Panc1 (cell line): ENCODE measurements at regions not wholly inside any gene's neighbourhood (a gene's known extent, or its start where the extent isn't known, plus 50 kb on each side); places are given as distances from the start of the nearest gene placed in this dataset.

Experiments
- ATAC-seq: fragments of 200-7000 bp; cut with Tn5 transposase; 2 replicates; pipeline ENCODE4 v1.9.1; 2020; ENCODE audit warnings: mild to moderate bottlenecking, moderate library complexity
- BruUV-seq: library from RNA; stranded (reverse); fragments of 400-500 nt; replicated peaks from 2 replicates; lab custom pipeline; 2021; lab: Mats Ljungman, UMichigan
- CTCF ChIA-PET: fragments of 300-600 bp; sonication (Branson Sonifier 250); formaldehyde crosslinking; loops from one replicate; lab custom pipeline; 2022; ENCODE audit warnings: antibody characterized with exemption; lab: Charles Lee
- POLR2A ChIA-PET: fragments of 300-600 bp; sonication (Branson Sonifier 250); formaldehyde crosslinking; loops from one replicate; lab custom pipeline; 2022; ENCODE audit warnings: antibody characterized with exemption; lab: Charles Lee
- DNase-seq: peaks from one replicate; pipeline ENCODE4 v3.0.0-alpha.2; 2010; ENCODE audit warnings: low read depth, low spot score
- H3K27ac ChIP-seq: 2 replicates; pipeline ENCODE4 v1.5.1; 2011; ENCODE audit warnings: mild to moderate bottlenecking, low read length, inconsistent platforms
- H3K27me3 ChIP-seq: fragments of 200-500 bp; sonication (Bioruptor generic); 2 replicates; pipeline ENCODE4 v1.6.0; 2014; ENCODE audit warnings: low read length, inconsistent platforms; ENCODE audit not compliant: control insufficient read depth, insufficient read depth
- H3K36me3 ChIP-seq: fragments of 200-500 bp; sonication (Bioruptor generic); 2 replicates; pipeline ENCODE4 v1.5.1; 2014; ENCODE audit warnings: inconsistent platforms, mild to moderate bottlenecking, low read length, moderate library complexity; ENCODE audit not compliant: control insufficient read depth, insufficient read depth
- H3K4me1 ChIP-seq: 2 replicates; pipeline ENCODE4 v1.5.1; 2011; ENCODE audit warnings: inconsistent platforms, mild to moderate bottlenecking, low read length, moderate library complexity; ENCODE audit not compliant: control insufficient read depth, insufficient read depth
- H3K4me3 ChIP-seq, 2 experiments: 2 replicates each; pipeline ENCODE4 v1.5.1; 2011 to 2012; ENCODE audit warnings: low read depth in 2 of 2, low read length in 2 of 2, mild to moderate bottlenecking in 2 of 2, inconsistent platforms in 1 of 2, moderate library complexity in 1 of 2
- H3K9me3 ChIP-seq: fragments of 200-500 bp; sonication (Bioruptor generic); 2 replicates; pipeline ENCODE4 v1.5.1; 2014; ENCODE audit warnings: low read depth, mild to moderate bottlenecking, inconsistent platforms, low read length, moderate library complexity; ENCODE audit not compliant: control insufficient read depth, insufficient read depth
- POLR2AphosphoS5 ChIP-seq: IDR thresholded peaks from 2 replicates; pipeline ENCODE4 v1.6.1; 2012; ENCODE audit warnings: mild to moderate bottlenecking, low read depth, low read length, moderate library complexity
- SIN3A ChIP-seq: IDR thresholded peaks from 2 replicates; pipeline ENCODE4 v1.6.1; 2012; ENCODE audit warnings: low read depth, mild to moderate bottlenecking, low read length, moderate library complexity, borderline replicate concordance; ENCODE audit not compliant: insufficient read depth
- TCF7L2 ChIP-seq: IDR thresholded peaks from 2 replicates; pipeline ENCODE4 v1.6.1; 2011; ENCODE audit warnings: mild to moderate bottlenecking, low read depth, low read length, inconsistent platforms
- in situ Hi-C: cut with HindIII; loops from 2 replicates; pipeline ENCODE4 v1.10.0; 2016; ENCODE audit warnings: low sequenced_read_pairs, low pct_unique_long_range_greater_than_20kb
- intact Hi-C: fragments of 100-400 bp; cut with micrococcal nuclease; formaldehyde crosslinking; loops from one replicate; pipeline ENCODE4 v1.10.0; 2022; ENCODE audit not compliant: unreplicated experiment
- TF ChIP-seq, protein P1 (sequence below): fragments of 450-650 bp; IDR thresholded peaks from 2 replicates; pipeline ENCODE4 v1.5.1; 2017; ENCODE audit warnings: mild to moderate bottlenecking
- TF ChIP-seq, protein P2 (sequence below), 2 experiments: IDR thresholded peaks; 2 replicates each; pipeline ENCODE4 v1.6.1; 2011 to 2012; ENCODE audit warnings: low read depth in 2 of 2, control low read depth in 1 of 2, low read length in 1 of 2, mild to moderate bottlenecking in 1 of 2, moderate library complexity in 1 of 2; ENCODE audit not compliant: insufficient read depth in 1 of 2

DNA sequence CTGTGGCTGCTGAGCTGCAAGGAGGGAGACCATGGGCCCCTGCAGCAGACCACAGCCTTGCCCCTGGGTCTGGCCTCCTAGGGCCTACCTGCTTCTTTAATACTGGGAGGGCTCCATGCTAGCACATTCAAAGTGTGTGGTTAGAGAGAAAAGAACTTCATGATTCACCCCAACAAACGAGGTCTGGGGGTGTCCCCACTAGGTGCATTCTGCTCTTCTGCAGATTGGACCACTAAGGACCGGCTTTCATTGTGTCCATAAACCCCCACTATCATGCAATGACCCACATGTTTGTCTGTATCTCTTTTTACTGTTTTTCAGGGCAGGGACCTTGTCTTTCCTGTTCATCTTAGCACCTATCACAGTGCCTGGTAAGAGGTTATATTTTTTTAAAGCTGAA is 185.4 kb downstream of the OMA1 start:
- H3K4me1 ChIP-seq: 0 out of 2 replicates have a peak, but pooled peaks cover 3% of the 10 kb centered on the region
- no peaks in the 10 kb centered on the region for H3K36me3 ChIP-seq
- POLR2A ChIA-PET: no interaction called here
- CTCF ChIA-PET: no interaction called here
- no TSS peak for BruUV-seq
- no peak for ATAC-seq
- H3K4me3 ChIP-seq: no peak overlapping the region
- in situ Hi-C loops (no loop called here), intact Hi-C loops (no loop called here)
- peaks cover 9% of the 10 kb centered on the region for H3K27me3 ChIP-seq
- no peaks in the 10 kb centered on the region for H3K9me3 ChIP-seq
- TF ChIP-seq, protein P1, sequence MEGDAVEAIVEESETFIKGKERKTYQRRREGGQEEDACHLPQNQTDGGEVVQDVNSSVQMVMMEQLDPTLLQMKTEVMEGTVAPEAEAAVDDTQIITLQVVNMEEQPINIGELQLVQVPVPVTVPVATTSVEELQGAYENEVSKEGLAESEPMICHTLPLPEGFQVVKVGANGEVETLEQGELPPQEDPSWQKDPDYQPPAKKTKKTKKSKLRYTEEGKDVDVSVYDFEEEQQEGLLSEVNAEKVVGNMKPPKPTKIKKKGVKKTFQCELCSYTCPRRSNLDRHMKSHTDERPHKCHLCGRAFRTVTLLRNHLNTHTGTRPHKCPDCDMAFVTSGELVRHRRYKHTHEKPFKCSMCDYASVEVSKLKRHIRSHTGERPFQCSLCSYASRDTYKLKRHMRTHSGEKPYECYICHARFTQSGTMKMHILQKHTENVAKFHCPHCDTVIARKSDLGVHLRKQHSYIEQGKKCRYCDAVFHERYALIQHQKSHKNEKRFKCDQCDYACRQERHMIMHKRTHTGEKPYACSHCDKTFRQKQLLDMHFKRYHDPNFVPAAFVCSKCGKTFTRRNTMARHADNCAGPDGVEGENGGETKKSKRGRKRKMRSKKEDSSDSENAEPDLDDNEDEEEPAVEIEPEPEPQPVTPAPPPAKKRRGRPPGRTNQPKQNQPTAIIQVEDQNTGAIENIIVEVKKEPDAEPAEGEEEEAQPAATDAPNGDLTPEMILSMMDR: no peak
- TF ChIP-seq TCF7L2 (no peak), POLR2AphosphoS5 (no peak), SIN3A (no peak)
- TF ChIP-seq, protein P2, sequence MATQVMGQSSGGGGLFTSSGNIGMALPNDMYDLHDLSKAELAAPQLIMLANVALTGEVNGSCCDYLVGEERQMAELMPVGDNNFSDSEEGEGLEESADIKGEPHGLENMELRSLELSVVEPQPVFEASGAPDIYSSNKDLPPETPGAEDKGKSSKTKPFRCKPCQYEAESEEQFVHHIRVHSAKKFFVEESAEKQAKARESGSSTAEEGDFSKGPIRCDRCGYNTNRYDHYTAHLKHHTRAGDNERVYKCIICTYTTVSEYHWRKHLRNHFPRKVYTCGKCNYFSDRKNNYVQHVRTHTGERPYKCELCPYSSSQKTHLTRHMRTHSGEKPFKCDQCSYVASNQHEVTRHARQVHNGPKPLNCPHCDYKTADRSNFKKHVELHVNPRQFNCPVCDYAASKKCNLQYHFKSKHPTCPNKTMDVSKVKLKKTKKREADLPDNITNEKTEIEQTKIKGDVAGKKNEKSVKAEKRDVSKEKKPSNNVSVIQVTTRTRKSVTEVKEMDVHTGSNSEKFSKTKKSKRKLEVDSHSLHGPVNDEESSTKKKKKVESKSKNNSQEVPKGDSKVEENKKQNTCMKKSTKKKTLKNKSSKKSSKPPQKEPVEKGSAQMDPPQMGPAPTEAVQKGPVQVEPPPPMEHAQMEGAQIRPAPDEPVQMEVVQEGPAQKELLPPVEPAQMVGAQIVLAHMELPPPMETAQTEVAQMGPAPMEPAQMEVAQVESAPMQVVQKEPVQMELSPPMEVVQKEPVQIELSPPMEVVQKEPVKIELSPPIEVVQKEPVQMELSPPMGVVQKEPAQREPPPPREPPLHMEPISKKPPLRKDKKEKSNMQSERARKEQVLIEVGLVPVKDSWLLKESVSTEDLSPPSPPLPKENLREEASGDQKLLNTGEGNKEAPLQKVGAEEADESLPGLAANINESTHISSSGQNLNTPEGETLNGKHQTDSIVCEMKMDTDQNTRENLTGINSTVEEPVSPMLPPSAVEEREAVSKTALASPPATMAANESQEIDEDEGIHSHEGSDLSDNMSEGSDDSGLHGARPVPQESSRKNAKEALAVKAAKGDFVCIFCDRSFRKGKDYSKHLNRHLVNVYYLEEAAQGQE (IDR thresholded peaks at IDR 0.05; ENCODE audit: insufficient read depth in 1 of 2, low read depth in 2 of 2, low read length in 1 of 2): no peak
- no peak for DNase-seq
- H3K27ac ChIP-seq: no peak overlapping the region

DNA sequence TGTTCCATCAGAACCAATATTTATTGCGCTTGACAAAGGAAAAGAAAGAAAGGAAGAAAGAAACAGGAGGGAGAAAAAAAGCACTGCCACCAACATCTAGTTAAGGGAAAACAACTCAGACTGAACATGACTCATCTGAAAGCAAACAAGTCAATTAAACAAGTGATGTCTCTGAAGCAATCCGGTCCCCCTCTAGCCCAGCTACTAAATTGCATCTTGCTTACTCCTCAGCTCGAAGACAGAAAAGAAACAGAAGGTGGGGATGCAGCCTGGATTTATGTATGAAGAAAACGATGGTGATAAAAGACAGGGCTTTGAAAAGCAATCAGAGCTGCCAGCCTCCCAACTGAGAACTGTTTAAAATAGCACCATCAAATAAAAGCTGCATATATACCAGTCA is 188.2 kb downstream of the OMA1 start:
- ChIA-PET CTCF (no interaction called here), POLR2A (no interaction called here)
- BruUV-seq: no TSS peak
- TF ChIP-seq, protein P2 (IDR thresholded peaks at IDR 0.05; ENCODE audit: insufficient read depth in 1 of 2, low read depth in 2 of 2, low read length in 1 of 2): no peak
- TF ChIP-seq TCF7L2 (no peak), POLR2AphosphoS5 (no peak), SIN3A (no peak)
- TF ChIP-seq, protein P1: no peak
- ATAC-seq (peak; percentile 56; the same call in 1 of the 2 replicates), DNase-seq (no peak)
- intact Hi-C loops: no loop called here
- Histone ChIP-seq H3K27ac (no peak overlapping the region), H3K27me3 (peaks cover 12% of the 10 kb centered on the region), H3K9me3 (no peaks in the 10 kb centered on the region), H3K4me3 (no peak overlapping the region), H3K36me3 (no peaks in the 10 kb centered on the region), H3K4me1 (0 out of 2 replicates have a peak, but pooled peaks cover 3% of the 10 kb centered on the region)
- in situ Hi-C loops: no loop called here
